ENCODE measurements at regions not wholly inside any gene's neighbourhood (a gene's known extent, or its start where the extent isn't known, plus 50 kb on each side); places are given as distances from the start of the nearest gene placed in this dataset.

DNA sequence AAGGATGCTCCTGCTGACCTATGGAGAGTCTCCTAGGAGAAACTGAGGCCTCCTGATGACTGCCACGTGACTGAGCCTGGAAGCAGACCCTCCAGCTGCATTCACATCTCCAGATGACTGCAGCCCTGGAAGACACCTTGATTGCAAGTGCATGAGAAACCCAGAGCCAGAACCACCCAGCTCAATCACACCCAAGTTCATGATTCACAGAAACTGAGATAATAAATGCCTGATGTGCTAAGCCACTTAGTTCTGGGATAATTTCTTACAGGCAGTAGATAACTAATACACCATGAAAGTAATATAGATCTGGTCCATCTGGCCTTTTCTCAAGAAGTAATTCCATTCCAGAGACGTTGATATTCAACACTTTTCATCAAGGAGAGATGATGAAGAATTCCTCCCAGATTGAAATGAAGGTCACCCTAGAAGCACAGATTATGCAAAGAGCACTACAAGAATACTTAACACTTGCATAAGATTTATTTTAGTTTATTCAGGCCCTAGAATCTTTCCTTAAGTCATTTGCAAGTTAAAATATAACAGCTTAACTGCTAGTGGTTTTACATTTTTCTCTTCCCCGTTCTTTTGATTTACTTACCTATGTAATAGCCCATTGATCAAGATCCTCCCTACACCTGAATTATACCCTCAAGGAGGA, 208.2 kb upstream of the INHBA start:
- no peak for DNase-seq

DNA sequence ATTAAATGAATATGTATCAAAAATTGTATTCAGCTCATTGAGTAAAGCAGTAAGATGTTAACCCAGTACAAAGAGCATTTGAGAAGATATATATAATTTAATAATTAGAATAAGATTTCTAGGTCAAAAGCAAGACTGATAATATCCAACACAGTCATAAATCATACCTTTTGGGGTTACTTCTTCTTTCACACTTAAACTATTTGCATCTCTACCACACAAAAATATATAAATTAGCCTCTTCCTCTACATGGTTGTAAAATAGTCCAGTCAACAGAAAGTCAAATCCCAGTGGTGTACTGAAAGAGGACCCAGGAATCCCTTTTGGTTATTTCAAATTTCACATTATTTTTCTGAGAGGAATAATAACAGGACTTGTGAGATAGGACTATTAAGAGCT, 204.6 kb upstream of the INHBA start:
- no peak for DNase-seq

DNA sequence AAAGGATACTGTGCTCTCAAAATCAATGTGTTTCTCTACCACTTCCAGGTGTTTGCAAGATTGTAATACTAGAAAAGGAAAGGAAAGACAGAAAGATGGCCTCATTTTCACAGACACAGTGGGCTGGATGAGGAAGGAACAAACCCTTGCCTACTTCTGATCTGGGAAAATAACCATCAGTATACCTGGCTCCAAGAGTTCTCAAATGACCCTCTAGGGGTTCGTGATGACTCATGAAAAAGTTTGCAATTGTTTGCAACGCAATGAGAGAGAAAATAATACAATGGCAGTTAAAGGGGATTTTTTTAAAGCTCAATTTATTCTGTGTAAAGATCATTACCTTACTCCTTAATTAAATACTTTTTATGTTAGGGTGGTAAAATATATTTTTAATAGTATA, 197.6 kb upstream of the INHBA start:
- no peak for DNase-seq

DNA sequence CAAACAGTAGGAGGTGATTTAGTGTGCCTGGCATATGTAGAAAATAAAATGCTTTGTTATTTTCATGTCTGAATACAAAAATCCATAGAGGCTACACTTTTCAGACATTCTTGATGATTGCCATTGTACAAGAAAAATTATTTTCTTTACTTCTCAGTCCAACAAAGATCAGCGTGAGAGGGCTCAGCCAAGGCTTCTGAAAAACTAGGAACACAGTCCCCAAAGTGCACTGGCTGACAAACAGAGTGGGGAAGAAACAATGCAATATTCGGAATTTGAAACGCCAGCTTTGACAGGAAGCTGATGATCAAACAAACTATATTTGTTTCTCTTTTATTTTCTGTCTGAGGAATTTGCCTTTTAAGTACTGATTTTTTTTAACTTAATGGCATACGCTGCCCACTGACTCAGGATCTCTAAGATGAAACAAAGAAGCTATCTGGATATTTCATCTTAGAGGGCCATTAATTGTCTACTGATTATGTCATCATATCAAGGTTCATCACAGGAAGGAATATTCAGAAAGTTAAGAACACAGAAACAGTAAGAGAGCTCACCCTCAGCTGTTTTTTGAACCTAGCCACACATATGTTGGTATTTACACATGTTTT, 197.0 kb upstream of the INHBA start:
- DNase-seq: no peak

DNA sequence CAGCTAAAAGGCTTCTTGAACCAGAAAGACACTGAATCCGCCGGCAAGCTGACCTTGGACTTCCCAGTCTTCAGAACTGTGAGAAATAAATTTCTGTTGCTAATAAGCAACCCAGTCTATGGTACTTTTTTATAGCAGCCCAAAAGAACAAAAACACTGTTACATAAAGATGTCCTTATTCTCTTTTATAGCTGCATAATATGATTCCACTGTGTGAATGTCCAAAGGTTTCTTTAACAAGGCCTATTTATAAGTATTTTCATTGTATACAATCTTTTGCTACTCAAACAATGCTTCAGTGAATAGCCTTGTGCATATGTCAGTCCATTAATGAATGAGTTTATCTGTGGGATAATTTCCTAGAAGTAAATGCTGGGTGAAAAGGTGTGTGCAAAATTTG, 190.8 kb upstream of the INHBA start:
- no peak for DNase-seq

DNA sequence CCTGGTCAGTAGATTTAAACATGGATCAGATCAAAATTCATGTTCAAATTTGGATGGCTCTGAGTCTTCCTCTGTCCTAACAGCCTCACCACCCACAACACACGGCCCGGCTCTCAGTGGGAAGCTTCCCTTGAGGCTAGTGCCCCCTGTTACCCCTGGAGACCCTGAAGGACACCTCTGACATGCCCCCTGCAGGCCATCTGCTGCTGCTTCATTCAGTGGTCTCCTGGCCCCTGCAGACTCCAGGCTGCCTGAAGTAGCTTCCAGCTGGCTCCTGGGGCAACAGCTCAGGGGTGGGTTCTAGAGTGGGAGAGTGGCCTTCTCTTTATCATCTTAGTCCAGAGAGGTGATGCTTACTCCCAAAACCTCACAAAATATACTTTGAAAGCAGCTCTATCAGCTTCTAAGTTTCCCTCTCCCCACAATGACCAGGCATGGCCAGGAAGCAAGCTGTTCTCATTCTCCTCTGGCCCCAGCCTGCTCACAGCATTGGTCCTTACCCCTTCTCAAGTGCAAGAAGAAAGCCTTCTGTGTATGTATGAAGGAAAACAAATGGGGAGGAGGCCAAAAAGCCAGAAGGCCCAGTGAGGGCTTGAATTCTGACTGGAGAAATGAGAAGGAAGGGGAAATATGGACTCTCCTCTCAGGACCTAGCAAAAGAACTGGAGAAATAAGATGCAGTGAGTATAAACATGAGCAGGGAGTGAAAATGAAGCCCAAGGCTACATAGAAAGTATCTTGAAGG, 189.6 kb upstream of the INHBA start:
- DNase-seq: no peak

DNA sequence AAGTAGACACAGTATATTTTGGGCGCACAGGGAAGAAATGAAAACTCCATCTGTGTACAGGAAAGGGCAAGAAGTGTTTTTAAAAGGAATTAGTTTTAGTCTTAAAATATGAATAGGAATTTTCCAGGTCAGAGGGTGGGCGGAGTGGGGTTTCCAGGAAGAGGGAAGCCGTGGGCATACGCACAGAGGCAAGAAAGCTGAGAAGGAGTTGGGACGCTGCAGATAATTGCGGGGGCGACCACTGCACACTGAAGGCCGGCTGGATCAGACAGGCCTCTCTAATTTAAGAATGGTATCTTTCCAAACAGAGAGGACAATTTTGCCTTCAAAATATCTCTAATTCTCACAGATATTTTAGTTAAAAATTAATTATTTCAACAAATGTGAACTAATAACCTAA, 189.1 kb upstream of the INHBA start:
- DNase-seq: no peak

DNA sequence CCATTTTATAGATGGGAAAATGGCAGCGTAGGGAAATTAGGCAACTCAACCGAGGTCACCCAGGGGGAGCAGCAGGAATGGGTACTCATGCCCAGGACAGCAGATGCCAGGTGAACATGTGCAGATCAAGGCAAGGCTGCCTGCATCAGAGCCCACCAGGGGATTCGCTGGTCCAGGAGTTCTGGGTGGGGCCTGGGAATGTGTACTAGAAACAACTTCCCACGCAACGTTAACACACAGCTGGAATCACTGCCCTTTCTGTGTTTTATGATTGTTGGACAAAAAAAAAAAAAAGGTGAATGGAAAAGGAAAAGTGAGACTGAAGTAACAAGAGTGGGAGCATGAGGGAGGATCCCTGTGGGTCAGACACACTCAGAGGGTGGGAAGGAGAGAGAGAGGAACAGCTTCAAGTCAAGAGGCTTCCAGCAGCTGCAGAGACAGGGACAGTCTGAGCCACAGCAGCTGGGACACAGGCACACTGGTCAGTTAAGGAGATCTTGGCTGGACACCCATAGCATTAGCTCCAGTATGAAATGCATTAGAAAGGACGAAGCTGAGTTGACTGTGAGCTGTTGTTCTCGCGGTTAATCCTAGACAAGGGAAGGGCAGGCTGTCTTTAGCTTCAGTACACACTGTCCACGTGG, 187.9 kb upstream of the INHBA start:
- DNase-seq: no peak

DNA sequence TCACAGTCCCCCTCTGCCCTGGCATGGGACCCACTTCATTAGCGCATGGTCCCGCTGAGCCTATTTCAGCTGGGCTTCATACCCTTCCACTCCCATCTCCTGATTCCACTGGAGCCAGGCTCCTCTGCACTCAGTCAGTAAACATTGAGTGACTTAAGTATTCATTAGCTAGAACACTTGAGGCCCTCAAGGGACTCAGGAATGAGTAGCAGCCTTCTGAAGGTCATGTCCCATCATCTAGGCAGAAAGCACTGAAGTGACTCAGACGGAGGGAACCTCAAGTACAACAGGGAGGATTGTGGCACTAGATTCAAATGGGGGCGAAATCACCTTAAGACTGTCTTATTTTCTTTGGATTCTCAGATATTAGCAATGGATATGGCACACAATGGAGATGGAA, 186.6 kb upstream of the INHBA start:
- no peak for DNase-seq

DNA sequence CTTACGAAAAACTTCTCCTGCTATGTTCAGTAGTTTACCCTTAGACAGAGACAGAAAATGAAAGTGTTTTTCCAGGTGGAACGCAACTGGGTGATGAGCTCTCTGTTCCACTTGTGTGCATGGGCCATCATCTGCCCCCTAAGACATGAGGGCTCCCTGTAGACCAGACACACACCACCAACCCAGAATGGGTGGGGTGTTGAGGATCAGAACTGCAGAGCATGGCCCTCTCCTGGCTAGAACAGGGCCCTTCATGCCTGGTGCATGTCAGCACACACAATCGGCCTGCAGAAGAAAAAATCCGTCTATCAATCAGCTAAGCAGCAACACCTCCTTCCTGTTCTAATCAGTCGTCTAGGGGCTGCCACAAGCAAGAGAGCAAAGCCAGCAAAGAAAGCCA, 186.2 kb upstream of the INHBA start:
- DNase-seq: no peak

DNA sequence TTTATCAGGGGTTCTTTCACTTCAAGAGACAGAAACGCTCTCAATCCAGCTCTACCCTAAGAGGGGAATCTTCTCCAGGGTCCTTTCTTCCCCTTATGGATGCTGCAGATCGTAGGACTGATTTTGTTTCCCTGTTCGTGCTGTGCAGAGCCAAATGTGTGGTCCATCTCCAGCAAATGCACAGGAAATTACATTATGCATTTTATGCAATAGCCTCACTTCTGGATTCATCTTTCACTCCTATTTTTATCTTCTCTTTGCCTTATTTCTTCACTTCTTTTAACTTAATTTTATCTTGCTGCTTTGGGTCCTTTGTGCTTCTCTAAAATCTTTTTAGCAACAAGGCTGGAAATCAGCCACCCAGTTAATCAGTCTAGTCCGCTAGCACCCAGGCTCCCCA, 184.5 kb upstream of the INHBA start:
- no peak for DNase-seq

DNA sequence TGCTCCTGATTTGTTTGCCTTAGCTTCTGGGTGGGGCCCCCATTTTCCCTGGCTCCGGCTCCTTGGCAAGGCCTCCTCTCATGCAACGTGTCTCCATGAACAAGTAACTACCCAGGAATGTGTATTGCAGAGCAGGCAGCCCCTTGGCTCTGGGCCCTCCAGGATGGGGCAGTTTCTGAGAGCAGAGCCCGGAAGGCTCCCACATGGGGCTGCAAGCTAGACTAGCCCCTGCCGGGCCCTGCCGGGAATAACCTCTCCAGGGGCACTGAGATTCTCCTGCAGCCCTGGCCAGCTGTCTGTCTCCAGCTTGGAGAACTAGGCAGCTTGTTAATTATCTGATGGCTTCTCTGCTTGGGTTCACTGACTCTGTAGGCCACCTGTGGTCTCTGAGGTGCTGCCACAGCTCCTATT, 184.0 kb upstream of the INHBA start:
- no peak for DNase-seq

DNA sequence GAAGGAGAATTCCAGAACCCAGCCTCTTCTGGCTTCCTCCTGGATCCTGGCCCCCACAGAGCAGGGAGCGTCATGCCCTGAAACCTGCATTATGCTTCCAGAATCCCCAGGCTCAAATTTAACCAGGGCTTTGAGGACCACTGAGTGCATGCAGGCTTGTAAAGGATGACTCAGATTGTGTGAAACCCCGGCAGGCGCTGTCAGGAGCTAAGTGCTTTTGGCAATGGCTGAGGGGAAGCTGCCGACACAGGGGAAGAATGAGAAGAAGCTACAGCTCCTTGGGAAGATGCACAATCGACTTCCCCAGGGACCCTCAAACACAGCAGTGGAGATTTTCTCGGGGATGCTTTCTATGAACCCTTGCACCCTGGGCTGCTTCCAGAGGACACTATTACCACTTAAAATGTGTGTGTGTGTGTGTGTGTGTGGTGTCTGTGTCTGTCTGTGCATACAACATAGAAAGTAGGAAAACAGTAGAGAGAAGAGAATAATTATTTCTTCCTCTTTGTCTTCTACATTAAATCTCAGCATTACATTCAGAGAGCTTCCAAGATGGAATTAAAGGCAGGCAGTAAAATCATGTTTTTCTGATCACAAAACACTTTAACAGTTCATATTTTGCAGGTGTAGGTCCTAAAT, 183.5 kb upstream of the INHBA start:
- DNase-seq: no peak

DNA sequence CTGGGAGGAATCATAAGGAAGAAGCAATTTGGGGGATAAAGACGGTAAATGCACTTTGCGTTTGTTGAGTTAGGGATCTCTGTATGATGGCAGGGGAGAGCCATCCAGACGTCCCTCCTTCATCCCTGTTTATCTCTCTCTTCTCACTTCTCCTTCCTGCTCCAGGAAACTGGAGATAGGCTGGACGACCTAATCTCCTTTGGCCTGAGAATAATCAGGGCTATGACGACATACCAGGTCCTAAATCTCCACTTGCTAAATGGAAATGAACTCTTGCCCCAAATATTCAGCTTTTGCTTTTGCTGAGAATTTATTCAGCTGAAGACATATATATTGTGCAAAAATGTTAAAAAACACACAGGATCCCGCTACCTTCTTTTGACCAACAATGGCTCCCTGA, 182.9 kb upstream of the INHBA start:
- no peak for DNase-seq

DNA sequence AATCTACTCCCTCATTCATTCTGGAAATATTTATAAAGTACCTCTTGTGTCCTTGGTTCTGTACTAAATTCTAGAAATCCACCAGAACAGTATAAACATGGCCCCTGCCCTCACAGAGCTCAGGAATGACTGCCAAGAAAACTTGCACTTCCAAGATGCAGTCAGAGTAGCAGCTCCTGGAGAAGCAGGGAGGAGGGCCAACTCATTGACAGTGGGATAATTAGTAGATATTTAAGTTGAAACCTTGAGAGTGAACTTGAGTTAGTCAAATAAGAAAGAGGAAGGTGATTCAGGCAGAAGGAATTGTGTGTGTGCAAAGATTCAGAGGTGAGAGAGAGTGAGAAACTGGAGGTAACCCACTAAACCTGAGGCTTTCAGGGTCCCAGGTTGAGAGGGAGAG, 182.2 kb upstream of the INHBA start:
- no peak for DNase-seq

DNA sequence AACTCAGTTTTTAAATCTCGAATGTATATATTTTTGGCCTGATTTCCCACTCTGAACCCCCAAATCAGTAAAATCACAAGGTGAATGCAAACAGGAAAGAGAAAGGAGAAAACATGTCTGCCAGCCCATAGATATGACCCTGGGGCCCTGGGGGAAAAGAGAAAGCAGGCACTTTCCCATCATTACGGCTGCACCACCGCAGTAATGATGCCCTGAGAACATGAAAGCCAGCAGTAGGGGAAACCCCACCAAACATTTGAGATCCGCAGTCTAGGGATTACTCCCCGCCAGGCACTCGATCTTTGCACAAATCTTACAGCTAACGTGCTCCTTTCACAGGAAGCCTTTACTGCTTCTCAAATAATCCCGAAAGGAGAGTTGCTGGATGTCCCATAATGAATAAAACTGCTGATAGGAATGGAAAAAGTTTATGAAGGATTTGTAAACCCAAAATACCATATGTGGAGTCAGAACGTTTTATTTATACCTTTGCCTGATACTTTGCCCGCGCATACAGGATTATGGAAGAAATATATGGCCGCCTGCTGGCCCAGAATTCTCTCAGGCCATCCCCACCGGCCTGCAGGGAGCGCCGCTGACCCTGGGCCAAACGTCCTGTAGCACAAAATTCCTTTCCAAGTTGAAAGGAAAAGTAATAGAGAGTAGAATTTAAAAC, 180.0 kb upstream of the INHBA start:
- no peak for DNase-seq

DNA sequence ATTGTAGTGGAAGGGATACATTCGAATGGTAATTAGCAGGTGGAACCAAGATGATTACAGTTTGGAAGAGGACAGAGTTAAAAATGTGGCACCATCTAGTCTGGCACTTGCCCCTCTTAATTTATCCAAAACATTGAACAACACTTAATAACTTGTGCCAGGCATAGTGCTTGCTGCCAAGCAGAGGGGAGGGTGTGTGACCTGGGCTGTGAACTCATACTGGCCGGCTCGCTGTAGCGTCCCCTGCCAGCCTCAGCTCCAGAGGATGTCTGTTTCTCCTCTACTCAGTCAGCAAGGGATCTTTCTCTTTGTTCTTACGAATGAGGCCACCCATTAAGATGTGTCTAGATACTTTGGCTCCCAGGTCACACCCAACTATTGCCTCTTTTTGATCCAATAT, 179.4 kb upstream of the INHBA start:
- no peak for DNase-seq

DNA sequence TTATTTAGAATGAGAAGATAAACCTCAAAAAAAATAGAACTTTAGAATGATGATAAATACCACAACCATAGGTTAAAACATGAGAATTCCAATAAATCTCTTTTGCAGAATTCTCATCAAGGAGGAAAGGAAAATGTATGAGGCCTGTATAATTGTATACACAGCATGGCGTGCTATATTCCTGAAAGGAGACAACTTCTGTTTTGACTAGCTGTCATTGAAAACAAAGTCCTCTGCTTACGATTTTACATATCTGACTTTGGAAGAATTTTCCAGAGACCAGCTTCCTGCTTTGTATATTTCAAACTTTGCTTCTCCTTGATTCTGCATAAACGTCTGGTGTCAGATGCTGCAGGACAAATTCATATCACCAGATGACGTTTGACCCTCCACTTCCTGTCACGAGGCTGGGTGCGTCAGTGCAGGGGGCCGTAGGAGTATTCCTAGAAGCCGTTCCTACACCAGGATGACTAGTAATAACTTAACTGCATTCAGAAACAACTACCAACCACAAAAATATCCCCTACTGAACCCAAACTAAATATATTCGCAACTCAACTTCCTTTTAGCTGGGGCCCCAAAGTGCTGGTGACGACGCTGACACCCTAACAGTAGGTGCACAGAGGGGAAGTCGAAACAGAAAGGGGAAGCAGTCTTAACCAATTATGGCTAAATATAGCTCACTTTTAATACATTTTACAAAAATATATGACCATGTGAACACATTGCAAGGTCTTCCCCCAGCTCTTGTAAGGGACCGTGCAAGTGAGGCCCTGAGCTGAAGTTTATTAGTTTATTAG, 178.6 kb upstream of the INHBA start:
- peak; percentile 54 for DNase-seq

DNA sequence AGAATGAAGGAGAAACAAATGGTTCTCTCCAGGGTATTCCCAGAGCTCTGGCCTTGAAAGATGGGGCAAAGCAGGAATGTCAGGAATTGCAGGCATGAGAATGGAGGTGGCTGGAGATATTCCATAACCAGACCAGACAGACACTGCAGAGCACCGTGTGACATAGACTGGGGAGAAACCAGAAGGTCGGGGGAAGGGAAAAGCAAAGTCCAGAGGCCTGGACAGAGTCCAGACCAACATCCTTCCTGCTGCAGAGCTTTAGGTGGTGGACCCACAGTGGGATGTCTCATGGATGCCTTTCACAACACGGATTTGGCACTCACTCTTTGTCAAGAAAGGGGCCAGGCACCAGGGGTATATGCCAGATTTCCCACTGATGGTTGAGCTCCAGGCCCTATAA, 177.2 kb upstream of the INHBA start:
- no peak for DNase-seq

DNA sequence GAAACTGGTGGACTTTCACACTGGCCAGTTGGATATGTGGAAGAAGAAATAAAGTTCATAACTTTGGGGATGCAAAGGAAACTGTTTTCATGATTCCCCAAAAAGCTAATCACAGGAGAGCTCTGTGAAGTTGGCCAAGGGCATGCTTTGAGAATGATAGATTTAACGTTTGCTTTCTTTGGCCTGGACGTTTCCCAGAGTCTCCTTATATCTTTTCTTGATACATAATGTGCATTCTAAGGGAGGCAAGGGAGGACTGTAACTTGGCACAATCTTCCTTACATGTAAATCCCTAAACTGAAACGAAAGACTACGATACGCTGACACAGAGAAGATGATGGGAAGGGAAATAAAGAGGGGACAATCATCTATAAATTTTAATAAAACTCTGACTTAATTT, 176.5 kb upstream of the INHBA start:
- DNase-seq: no peak

DNA sequence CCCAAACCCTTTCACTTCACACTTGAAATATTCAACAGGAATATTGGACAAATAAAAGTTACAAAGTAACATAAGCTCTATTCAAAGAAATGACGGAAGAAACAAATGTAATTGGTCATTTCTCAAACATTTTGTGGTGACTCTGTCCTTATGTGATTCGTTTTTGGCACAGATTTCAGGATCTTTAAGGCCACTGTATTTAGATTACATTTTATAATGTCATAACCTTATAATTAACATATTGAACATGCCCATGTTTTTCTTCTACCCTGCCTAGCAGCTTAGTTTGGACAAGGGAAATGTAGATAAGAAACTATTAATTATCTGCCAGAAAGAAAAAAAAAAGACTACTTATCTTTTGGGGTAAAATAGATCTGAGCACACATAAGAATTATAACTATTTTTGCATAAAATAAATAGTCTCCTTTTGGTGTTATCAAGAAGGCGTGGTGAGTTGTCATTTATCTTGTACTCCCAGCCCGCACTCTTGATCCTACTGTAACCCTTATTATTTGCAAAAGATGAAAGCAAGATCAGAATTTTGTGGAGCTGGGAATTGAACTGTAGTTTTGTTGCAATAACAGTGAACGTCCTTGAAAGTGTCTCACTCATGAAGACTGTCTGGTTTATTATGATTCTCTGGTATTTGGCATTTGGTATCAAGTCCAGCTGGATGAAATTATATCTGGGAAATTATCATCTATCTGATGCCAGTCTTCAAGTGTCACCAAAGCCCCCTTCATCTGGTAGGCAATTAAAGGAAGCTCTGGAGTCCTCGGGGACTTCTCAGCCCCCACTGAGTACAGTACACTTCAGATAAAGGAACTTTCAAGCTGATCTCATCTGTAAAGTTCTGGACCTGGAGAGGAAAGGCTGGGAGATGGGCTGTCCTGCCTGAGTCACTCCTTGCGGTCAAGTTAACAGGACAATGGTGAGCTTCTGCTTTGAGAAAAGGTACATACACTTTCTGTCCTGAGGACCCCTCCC, 175.7 kb upstream of the INHBA start:
- DNase-seq: no peak

Measured in activated T-cell treated with anti-CD3 and anti-CD28 coated beads, Interleukin-2, amount 50 U/mL, for 1 hour (primary cell).